Upper lobe of left lung (tissue), 6 donors: ENCODE measurements at regions not wholly inside any gene's neighbourhood (a gene's known extent, or its start where the extent isn't known, plus 50 kb on each side); places are given as distances from the start of the nearest gene placed in this dataset.

ENCODE experiments used
- ATAC-seq, 2 donors: fragments of 200-7000 bp; cut with Tn5 transposase; one replicate each; pipeline ENCODE4 v1.9.1; 2022; ENCODE audit warnings: mild to moderate bottlenecking in 2 of 2, moderate library complexity in 2 of 2; ENCODE audit not compliant: low FRiP score in 2 of 2
- DNase-seq, 2 donors: peaks; one replicate each; pipeline ENCODE4 v3.0.0-alpha.2; 2019 to 2020
- H3K27ac ChIP-seq, 4 donors: fragments of 200-600 bp; sonication (generic); one replicate each; pipeline ENCODE4 v1.5.1; 2016 to 2019
- H3K27me3 ChIP-seq, 4 donors: fragments of 200-600 bp; sonication (generic); one replicate each; pipeline ENCODE4 v1.5.1; 2017 to 2019
- H3K36me3 ChIP-seq, 4 donors: fragments of 200-600 bp; sonication (generic); one replicate each; pipeline ENCODE4 v1.5.1; 2016 to 2019
- H3K4me1 ChIP-seq, 4 donors: fragments of 200-600 bp; sonication (generic); one replicate each; pipeline ENCODE4 v1.5.1; 2018 to 2019
- H3K4me3 ChIP-seq, 4 donors: fragments of 200-600 bp; sonication (generic); one replicate each; pipeline ENCODE4 v1.5.1; 2017 to 2019; ENCODE audit warnings: mild to moderate bottlenecking in 2 of 4, moderate library complexity in 1 of 4
- H3K9me3 ChIP-seq, 4 donors: fragments of 200-600 bp; sonication (generic); one replicate each; pipeline ENCODE4 v1.5.1; 2018 to 2019
- CTCF ChIP-seq, 6 experiments: fragments of 450-650 bp in 4 of 6; fragments of 200-600 bp in 2 of 6; sonication (generic) in 2 of 6; IDR thresholded peaks; one replicate each; pipeline ENCODE4 v1.5.1; 2016 to 2019; ENCODE audit warnings: antibody characterized with exemption in 6 of 6
- EP300 ChIP-seq, 4 donors: sonication (generic); formaldehyde crosslinking; IDR thresholded peaks; one replicate each; pipeline ENCODE4 v1.5.1; 2017; ENCODE audit warnings: antibody characterized with exemption in 4 of 4, control low read depth in 2 of 4
- POLR2A ChIP-seq, 4 donors: fragments of 450-650 bp; IDR thresholded peaks; one replicate each; pipeline ENCODE4 v1.5.1; 2016 to 2017; ENCODE audit warnings: antibody characterized with exemption in 4 of 4, mild to moderate bottlenecking in 2 of 4
- POLR2AphosphoS5 ChIP-seq, 2 donors: sonication (generic); formaldehyde crosslinking; IDR thresholded peaks; one replicate each; pipeline ENCODE4 v1.5.1; 2017; ENCODE audit warnings: antibody characterized with exemption in 2 of 2
- WGBS, 2 donors: methylation state at CpG; one replicate each; pipeline ENCODE4 v1.1.5; 2017 to 2018; 5-methylcytosine and 5-hydroxymethylcytosine counted together
- donor health status: DM: no; HTN: no; CAD: no; lungs with moderate emphysema.
- donor health status: DM: no; HTN: yes; CAD: no; lungs with severe emphysema.

- H3K4me3 ChIP-seq: no peak overlapping the region
- no peak for DNase-seq
- H3K4me1 ChIP-seq: no peaks in the 10 kb centered on the region
- no peaks in the 10 kb centered on the region for H3K36me3 ChIP-seq
- no peak overlapping the region for H3K27ac ChIP-seq
- H3K27me3 ChIP-seq: no peaks in the 10 kb centered on the region
- no peaks in the 10 kb centered on the region for H3K9me3 ChIP-seq
- TF ChIP-seq EP300 (IDR thresholded peaks at IDR 0.05) (no peak), POLR2AphosphoS5 (IDR thresholded peaks at IDR 0.05) (no peak), POLR2A (IDR thresholded peaks at IDR 0.05) (no peak), CTCF (IDR thresholded peaks at IDR 0.05) (no peak)
- ATAC-seq: no peak
- WGBS, 2 donors: 71 to 79% methylated on average over 10 of the region's 10 CpGs
Measured at GRCh38 chr3:176554791-176555654, 642.3 kb downstream of the TBL1XR1 start.

GRCh38 chr3:176554264-176554663, 643.0 kb downstream of the TBL1XR1 start:
- TF ChIP-seq POLR2AphosphoS5 (IDR thresholded peaks at IDR 0.05) (no peak), EP300 (IDR thresholded peaks at IDR 0.05) (no peak)
- Histone ChIP-seq H3K27ac (no peak overlapping the region), H3K27me3 (no peaks in the 10 kb centered on the region), H3K4me3 (no peak overlapping the region), H3K9me3 (no peaks in the 10 kb centered on the region), H3K4me1 (no peaks in the 10 kb centered on the region), H3K36me3 (no peaks in the 10 kb centered on the region)
- ATAC-seq: no peak
- 34 to 58% methylated on average over 2 of the region's 2 CpGs for WGBS, 2 donors
- no peak for DNase-seq

GRCh38 chr3:176526942-176527341, 670.3 kb downstream of the TBL1XR1 start:
- no peak for DNase-seq
- WGBS, 2 donors: 87 to 93% methylated on average over 1 of the region's 1 CpG

GRCh38 chr3:176526225-176526624, 671.1 kb downstream of the TBL1XR1 start:
- Histone ChIP-seq H3K4me1 (no peaks in the 10 kb centered on the region), H3K4me3 (no peak overlapping the region), H3K27ac (no peak overlapping the region), H3K27me3 (no peaks in the 10 kb centered on the region), H3K36me3 (no peaks in the 10 kb centered on the region), H3K9me3 (peaks cover 0 to 5% (median 0%) of the 10 kb centered on the region in 4 donors)
- DNase-seq (no peak), ATAC-seq (no peak)
- no peak for TF ChIP-seq POLR2A (IDR thresholded peaks at IDR 0.05)
- no peak for TF ChIP-seq CTCF (IDR thresholded peaks at IDR 0.05)
- no peak for TF ChIP-seq EP300 (IDR thresholded peaks at IDR 0.05)
- TF ChIP-seq POLR2AphosphoS5 (IDR thresholded peaks at IDR 0.05): no peak
- WGBS, 2 donors: 64 to 69% methylated on average over 1 of the region's 1 CpG

More at GRCh38 chr3:176526942-176527341, 670.3 kb downstream of the TBL1XR1 start:
- TF ChIP-seq POLR2AphosphoS5 (IDR thresholded peaks at IDR 0.05) (no peak), CTCF (IDR thresholded peaks at IDR 0.05) (no peak), POLR2A (IDR thresholded peaks at IDR 0.05) (no peak), EP300 (IDR thresholded peaks at IDR 0.05) (no peak)
- ATAC-seq: no peak
- Histone ChIP-seq H3K4me1 (no peaks in the 10 kb centered on the region), H3K36me3 (no peaks in the 10 kb centered on the region), H3K4me3 (no peak overlapping the region), H3K27me3 (no peaks in the 10 kb centered on the region), H3K9me3 (peaks cover 0 to 5% (median 0%) of the 10 kb centered on the region in 4 donors), H3K27ac (no peak overlapping the region)

- no peaks in the 10 kb centered on the region for H3K27me3 ChIP-seq
Measured at GRCh38 chr3:176523114-176523513, 674.2 kb downstream of the TBL1XR1 start.

More at GRCh38 chr3:176523114-176523513, 674.2 kb downstream of the TBL1XR1 start:
- no peak overlapping the region for H3K4me3 ChIP-seq
- no peak for ATAC-seq
- TF ChIP-seq EP300 (IDR thresholded peaks at IDR 0.05): no peak
- TF ChIP-seq POLR2AphosphoS5 (IDR thresholded peaks at IDR 0.05): no peak
- TF ChIP-seq CTCF (IDR thresholded peaks at IDR 0.05): no peak
- TF ChIP-seq POLR2A (IDR thresholded peaks at IDR 0.05): no peak
- no peaks in the 10 kb centered on the region for H3K4me1 ChIP-seq
- DNase-seq: no peak
- no peak overlapping the region for H3K27ac ChIP-seq
- no peaks in the 10 kb centered on the region for H3K9me3 ChIP-seq
- H3K36me3 ChIP-seq: no peaks in the 10 kb centered on the region
